Bronchial epithelial cell (primary cell): ENCODE measurements at regions not wholly inside any gene's neighbourhood (a gene's known extent, or its start where the extent isn't known, plus 50 kb on each side); places are given as distances from the start of the nearest gene placed in this dataset.

Experiments used
- DNase-seq: peaks from one replicate; pipeline ENCODE4 v3.0.0-alpha.2; 2010; ENCODE audit warnings: low read depth
- FAIRE-seq: peaks from 2 replicates; lab custom pipeline; 2011; peaks lifted over from hg19 to GRCh38; lab: Jason Lieb, UNC
- H3K27me3 ChIP-seq: 2 replicates; pipeline ENCODE4 v1.5.1; 2011; ENCODE audit warnings: low read length; ENCODE audit not compliant: control insufficient read depth, insufficient read depth
- H3K36me3 ChIP-seq: 2 replicates; pipeline ENCODE4 v1.5.1; 2011; ENCODE audit warnings: low read length; ENCODE audit not compliant: control insufficient read depth, insufficient read depth
- H3K4me3 ChIP-seq: 2 replicates; pipeline ENCODE4 v1.5.1; 2011; ENCODE audit warnings: mild to moderate bottlenecking, low read depth, low read length, control low read depth
- CTCF ChIP-seq: IDR thresholded peaks from 2 replicates; pipeline ENCODE4 v1.5.1; 2011; ENCODE audit warnings: mild to moderate bottlenecking, moderate library complexity, low read length, control low read depth, inconsistent platforms; ENCODE audit not compliant: insufficient read depth, severe bottlenecking

- H3K27me3 ChIP-seq, result no peaks in the 10 kb centered on the region
- no peaks in the 10 kb centered on the region for H3K36me3 ChIP-seq
- no peak for FAIRE-seq
- no peak overlapping the region for H3K4me3 ChIP-seq
- DNase-seq, result peak; percentile 72
- TF ChIP-seq CTCF, result peak; percentile 87
Measured at GRCh38 chr13:23020246-23020843, 160.4 kb upstream of the SGCG start.

- no peak for TF ChIP-seq CTCF
- Histone ChIP-seq H3K27me3 (no peaks in the 10 kb centered on the region), H3K4me3 (no peak overlapping the region), H3K36me3 (no peaks in the 10 kb centered on the region)
- FAIRE-seq, result no peak
- DNase-seq, result no peak
Measured at GRCh38 chr13:23021906-23022305, 158.9 kb upstream of the SGCG start.

GRCh38 chr13:23022704-23023103, 158.1 kb upstream of the SGCG start:
- Histone ChIP-seq H3K4me3 (no peak overlapping the region), H3K36me3 (no peaks in the 10 kb centered on the region), H3K27me3 (no peaks in the 10 kb centered on the region)
- peak; percentile 84 for FAIRE-seq
- TF ChIP-seq CTCF, result no peak
- no peak for DNase-seq

GRCh38 chr13:23025864-23026608, 154.7 kb upstream of the SGCG start:
- H3K4me3 ChIP-seq, result no peak overlapping the region
- no peak for TF ChIP-seq CTCF
- no peaks in the 10 kb centered on the region for H3K36me3 ChIP-seq
- peak; percentile 68 for DNase-seq
- FAIRE-seq, result no peak
- no peaks in the 10 kb centered on the region for H3K27me3 ChIP-seq

- no peak for FAIRE-seq
- TF ChIP-seq CTCF, result no peak
Measured at GRCh38 chr13:23039266-23039935, 141.4 kb upstream of the SGCG start.

More at GRCh38 chr13:23039266-23039935, 141.4 kb upstream of the SGCG start:
- Histone ChIP-seq H3K36me3 (no peaks in the 10 kb centered on the region), H3K4me3 (no peak overlapping the region), H3K27me3 (no peaks in the 10 kb centered on the region)
- DNase-seq, result no peak
